WERI-Rb-1 (cell line): ENCODE measurements at regions not wholly inside any gene's neighbourhood (a gene's known extent, or its start where the extent isn't known, plus 50 kb on each side); places are given as distances from the start of the nearest gene placed in this dataset.
"Not testable (repeated sequence)": the region's sequence is repeated elsewhere in the genome, so short reads cannot be mapped to it uniquely, and the experiment has no call there.

ENCODE experiments used
- DNase-seq: peaks from one replicate; pipeline ENCODE4 v3.0.0-alpha.2; 2020
- H3K27ac ChIP-seq: fragments of 250-450 bp; sonication (Bioruptor Pico); 2 replicates; pipeline ENCODE4 v1.5.1; 2020; ENCODE audit warnings: mild to moderate bottlenecking, moderate library complexity
- H3K27me3 ChIP-seq: fragments of 250-450 bp; sonication (Bioruptor Pico); 2 replicates; pipeline ENCODE4 v1.5.1; 2021; ENCODE audit warnings: mild to moderate bottlenecking, low read depth, moderate library complexity; ENCODE audit not compliant: insufficient read depth, severe bottlenecking
- H3K36me3 ChIP-seq: fragments of 250-450 bp; sonication (Bioruptor Pico); 2 replicates; pipeline ENCODE4 v1.5.1; 2020; ENCODE audit warnings: mild to moderate bottlenecking, moderate library complexity
- H3K4me3 ChIP-seq: 2 replicates; pipeline ENCODE4 v1.5.1; 2011; ENCODE audit warnings: low read depth, mild to moderate bottlenecking, control low read depth, low read length
- H3K9me3 ChIP-seq: fragments of 250-450 bp; sonication (Bioruptor Pico); 2 replicates; pipeline ENCODE4 v1.5.1; 2021; ENCODE audit warnings: mild to moderate bottlenecking, moderate library complexity; ENCODE audit not compliant: severe bottlenecking

- not testable (repeated sequence) for H3K36me3 ChIP-seq, DNase-seq, H3K4me3 ChIP-seq, H3K9me3 ChIP-seq, H3K27me3 ChIP-seq, H3K27ac ChIP-seq
These were observed 589.1 kb downstream of the RPIA start for GRCh38 chr2:89280536-89280935.

DNA sequence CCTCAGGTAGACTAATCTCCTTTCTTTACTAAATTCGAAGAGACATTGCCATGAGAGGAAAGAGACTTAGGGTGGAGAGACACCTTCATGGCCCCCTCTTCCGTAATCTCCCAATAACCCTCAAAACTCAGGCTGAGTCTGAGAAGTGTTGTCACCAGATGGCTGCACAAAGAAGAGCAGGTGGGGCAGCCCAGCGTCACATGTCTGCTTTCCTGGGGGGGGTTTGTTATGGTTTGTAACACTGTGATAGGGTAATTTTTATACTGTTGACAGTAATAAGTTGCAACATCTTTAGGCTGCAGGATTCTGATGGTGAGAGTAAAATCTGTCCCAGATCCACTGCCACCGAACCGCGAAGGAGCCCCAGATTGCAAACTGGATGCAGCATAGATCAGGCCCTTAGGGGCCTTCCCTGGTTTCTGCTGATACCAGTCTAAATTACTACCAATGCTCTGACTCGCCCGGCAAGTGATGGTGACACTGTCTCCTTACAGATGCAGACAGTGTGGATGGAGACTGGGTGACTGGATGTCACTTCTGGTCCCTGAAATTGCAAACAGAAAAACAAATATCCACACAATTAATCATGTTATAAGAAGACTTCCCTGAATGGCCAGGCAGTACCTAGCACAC is 595.1 kb downstream of the RPIA start:
- not testable (repeated sequence) for DNase-seq, H3K36me3 ChIP-seq, H3K4me3 ChIP-seq, H3K27ac ChIP-seq, H3K27me3 ChIP-seq, H3K9me3 ChIP-seq

- not testable (repeated sequence) for H3K36me3 ChIP-seq
These were observed 595.6 kb downstream of the RPIA start for GRCh38 chr2:89287084-89287483.

GRCh38 chr2:89291717-89292298 is 600.3 kb downstream of the RPIA start:
- not testable (repeated sequence) for H3K27ac ChIP-seq, DNase-seq

More at GRCh38 chr2:89287084-89287483, 595.6 kb downstream of the RPIA start:
- not testable (repeated sequence) for H3K27ac ChIP-seq, H3K9me3 ChIP-seq, H3K27me3 ChIP-seq, H3K4me3 ChIP-seq, DNase-seq

GRCh38 chr2:89293399-89293798 is 601.9 kb downstream of the RPIA start:
- not testable (repeated sequence) for H3K27me3 ChIP-seq, H3K4me3 ChIP-seq, H3K36me3 ChIP-seq, H3K27ac ChIP-seq, H3K9me3 ChIP-seq, DNase-seq

More at GRCh38 chr2:89291717-89292298, 600.3 kb downstream of the RPIA start:
- not testable (repeated sequence) for H3K27me3 ChIP-seq, H3K9me3 ChIP-seq, H3K36me3 ChIP-seq, H3K4me3 ChIP-seq

- not testable (repeated sequence) for H3K9me3 ChIP-seq, H3K27ac ChIP-seq, H3K27me3 ChIP-seq, DNase-seq, H3K4me3 ChIP-seq, H3K36me3 ChIP-seq
These were observed 602.9 kb downstream of the RPIA start for GRCh38 chr2:89294335-89294734.

DNA sequence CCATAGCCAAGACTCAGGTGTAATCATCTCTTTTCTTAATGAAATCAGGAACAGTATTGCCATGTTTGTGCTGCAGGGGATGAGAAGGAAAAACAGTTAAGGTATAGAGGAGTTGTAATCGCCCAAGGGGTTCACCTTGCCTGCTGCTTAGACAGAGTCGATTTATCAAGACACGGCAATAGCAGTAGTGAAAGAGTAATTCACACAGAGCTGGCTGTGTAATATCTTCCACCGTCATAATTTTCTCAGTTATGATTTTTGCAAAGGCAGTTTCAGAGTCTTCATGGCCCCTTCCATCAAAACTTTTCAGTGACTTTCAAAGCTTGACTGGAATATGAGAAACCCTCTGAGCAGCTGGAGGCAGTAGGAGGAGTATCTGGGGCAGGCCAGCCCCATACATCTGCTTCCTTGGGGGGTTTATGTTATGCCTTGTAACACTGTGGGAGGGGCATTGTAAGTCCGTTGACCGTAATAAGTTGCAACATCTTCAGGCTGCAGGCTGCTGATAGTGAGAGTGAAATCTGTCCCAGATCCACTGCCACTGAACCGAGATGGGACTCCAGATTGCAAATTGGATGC is 605.4 kb downstream of the RPIA start:
- not testable (repeated sequence) for H3K36me3 ChIP-seq, DNase-seq, H3K27me3 ChIP-seq, H3K27ac ChIP-seq, H3K4me3 ChIP-seq, H3K9me3 ChIP-seq

DNA sequence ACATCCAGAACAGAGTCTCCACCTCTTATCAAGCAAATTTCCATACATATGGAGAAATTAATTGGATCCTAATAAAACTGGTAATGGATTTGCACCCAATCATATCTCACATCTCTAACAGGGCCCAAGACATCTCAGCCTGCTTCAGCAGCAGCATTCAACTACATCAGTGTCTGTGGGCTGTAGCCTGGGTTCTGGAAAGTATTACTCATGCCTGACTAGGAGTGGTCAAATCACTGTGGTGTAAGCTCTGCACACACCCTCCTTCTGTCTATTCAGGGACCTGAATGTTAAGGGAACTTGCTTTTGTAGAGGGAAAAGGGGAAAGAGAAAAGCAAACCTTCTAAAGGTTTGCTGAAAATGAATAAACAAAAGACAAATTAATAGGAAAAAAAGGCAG is 607.7 kb downstream of the RPIA start:
- not testable (repeated sequence) for H3K4me3 ChIP-seq, H3K9me3 ChIP-seq, H3K27me3 ChIP-seq, H3K27ac ChIP-seq, H3K36me3 ChIP-seq, DNase-seq

DNA sequence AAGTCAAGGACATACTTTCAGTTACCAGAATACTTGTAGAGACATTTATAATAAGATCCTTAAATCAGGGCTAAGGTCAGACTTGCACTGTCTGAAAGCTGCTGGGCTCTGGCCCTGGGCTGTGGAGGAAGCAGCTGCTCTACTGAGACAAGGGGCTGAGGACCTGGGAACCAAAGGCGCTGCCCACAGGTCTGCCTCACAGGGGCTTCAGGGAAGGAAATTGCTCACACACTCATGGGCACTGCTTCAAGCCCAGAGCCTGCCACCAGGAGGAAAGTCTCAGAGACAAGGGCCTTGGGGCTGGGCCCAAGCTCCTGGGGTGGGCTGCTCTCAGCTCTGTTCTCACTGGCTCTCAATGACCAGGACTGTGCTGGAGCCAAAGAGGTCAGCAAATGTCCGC is 614.1 kb downstream of the RPIA start:
- H3K27me3 ChIP-seq, DNase-seq, H3K4me3 ChIP-seq, H3K36me3 ChIP-seq, H3K9me3 ChIP-seq, H3K27ac ChIP-seq: not testable (repeated sequence)

- H3K4me3 ChIP-seq, H3K27ac ChIP-seq, DNase-seq: not testable (repeated sequence)
These were observed 615.6 kb downstream of the RPIA start for GRCh38 chr2:89306869-89307637.

DNA sequence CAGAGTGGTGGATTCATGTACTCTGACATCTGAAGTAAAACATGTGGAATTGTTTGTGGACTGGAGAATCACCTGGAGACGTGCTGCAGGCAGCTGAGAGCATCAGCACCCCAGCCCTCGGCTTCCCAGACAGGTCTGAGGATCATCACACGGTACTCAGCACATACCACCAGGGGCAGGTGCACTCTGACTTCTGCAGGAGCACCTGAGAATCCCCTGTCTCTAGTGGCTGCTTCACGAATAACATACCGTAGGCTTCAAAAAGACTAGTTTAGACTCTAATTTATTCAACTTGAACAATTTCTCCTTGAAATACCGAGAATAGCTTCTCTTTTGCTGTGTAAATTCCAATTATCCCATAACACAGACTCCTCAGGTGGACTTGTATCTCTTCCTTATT is 627.5 kb downstream of the RPIA start:
- not testable (repeated sequence) for DNase-seq, H3K36me3 ChIP-seq, H3K9me3 ChIP-seq, H3K27me3 ChIP-seq, H3K4me3 ChIP-seq, H3K27ac ChIP-seq

More at GRCh38 chr2:89306869-89307637, 615.6 kb downstream of the RPIA start:
- H3K27me3 ChIP-seq, H3K36me3 ChIP-seq, H3K9me3 ChIP-seq: not testable (repeated sequence)

- not testable (repeated sequence) for DNase-seq, H3K27ac ChIP-seq, H3K27me3 ChIP-seq, H3K36me3 ChIP-seq, H3K4me3 ChIP-seq, H3K9me3 ChIP-seq
These were observed 634.4 kb downstream of the RPIA start for GRCh38 chr2:89325894-89326293.
